ENCODE measurements at regions not wholly inside any gene's neighbourhood (a gene's known extent, or its start where the extent isn't known, plus 50 kb on each side); places are given as distances from the start of the nearest gene placed in this dataset.
"Not testable (repeated sequence)": the region's sequence is repeated elsewhere in the genome, so short reads cannot be mapped to it uniquely, and the experiment has no call there.

DNA sequence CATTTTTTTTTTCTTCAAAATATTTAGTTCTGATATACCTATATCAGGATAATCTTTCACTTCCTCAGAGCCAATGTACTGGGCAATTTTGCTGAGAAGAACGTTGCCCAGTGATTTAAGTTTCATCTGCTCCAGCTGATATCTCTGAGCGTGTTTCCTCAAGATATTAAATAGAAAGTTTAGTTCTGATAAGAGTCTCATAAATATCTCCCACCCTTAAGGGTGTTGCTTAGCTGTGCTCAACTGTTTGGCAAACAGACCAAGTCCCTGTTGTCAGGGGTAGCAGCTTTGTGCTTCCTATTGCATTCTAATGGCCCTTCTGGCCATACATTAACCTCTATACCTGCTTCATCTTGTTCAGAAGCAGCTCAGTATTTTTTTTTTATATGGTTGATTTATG, 84.7 kb upstream of the GPR141 start:
- CTCF ChIA-PET: no interaction called here
- POLR2A ChIA-PET: no interaction called here

DNA sequence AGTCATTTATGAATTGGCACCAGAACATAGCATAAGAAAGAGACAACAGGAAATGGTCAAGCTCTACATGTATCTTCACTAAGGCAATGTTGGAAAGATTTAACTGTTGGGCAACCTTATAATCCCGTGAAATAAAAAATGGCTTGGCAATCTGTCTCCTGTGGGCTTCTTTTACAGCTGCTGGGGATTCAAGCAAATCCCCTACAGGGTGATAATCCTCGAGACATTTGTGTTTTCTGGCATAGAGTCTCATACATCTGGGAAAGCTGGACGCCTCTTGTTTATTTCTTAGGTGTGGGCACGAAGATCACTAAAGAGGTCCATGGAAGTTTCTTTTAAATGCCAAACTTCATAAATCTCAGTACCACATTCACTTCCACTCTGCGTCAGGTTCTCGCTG, 82.2 kb upstream of the GPR141 start:
- ChIA-PET POLR2A (no interaction called here), CTCF (no interaction called here)

DNA sequence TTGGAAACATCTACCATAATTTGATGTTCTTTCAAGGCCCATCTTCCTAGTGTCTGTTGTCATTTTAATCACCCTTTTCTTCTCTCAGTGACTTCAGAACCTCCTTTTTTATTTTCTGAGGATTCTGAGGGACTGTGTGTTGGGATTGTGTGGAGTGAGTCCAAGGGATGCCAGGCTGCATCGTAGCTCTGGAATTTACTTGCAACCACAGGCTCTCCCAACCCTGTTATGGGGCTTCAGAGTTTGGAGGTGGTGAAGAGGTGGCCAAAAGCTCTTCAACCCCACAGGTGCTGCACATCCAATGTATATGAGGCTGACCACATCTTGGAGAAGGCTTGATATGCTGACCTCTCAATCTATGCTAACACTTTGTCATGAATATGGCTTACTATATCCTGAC, 79.5 kb upstream of the GPR141 start:
- ChIA-PET CTCF (no interaction called here), POLR2A (no interaction called here)

DNA sequence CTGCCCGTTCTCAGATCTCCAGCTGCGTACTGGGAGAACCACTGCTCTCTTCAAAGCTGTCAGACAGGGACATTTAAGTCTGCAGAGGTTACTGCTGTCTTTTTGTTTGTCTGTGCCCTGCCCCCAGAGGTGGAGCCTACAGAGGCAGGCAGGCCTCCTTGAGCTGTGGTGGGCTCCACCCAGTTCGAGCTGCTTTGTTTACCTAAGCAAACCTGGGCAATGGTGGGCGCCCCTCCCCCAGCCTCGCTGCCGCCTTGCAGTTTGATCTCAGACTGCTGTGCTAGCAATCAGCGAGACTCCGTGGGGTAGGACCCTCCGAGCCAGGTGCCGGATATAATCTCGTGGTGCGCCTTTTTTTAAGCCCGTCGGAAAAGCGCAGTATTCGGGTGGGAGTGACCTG, 66.2 kb upstream of the GPR141 start:
- POLR2A ChIA-PET, CTCF ChIA-PET: not testable (repeated sequence)

DNA sequence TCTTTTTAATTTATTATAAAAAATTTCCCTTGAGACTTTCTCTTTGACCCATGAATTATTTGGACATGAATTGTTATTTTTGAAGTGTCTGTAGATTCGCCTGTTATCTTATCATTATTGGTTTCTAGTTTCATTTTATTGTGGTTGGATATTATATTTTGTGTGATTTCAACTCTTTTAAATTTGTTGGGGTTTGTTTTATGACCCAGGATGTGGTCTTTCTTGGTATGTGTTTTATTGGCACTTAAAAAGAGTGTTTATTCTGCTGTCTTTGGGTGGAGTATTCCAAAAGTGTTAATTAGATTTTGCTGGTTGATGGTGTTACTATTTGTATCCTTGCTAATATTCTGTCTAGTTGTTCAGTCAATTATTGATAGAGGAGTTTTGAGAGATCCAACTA, 50.5 kb upstream of the GPR141 start:
- CTCF ChIA-PET: no interaction called here
- POLR2A ChIA-PET: no interaction called here

Measured in activated CD8-positive, alpha-beta memory T cell treated with anti-CD3 and anti-CD28 coated beads for 36 hours (primary cell).